H7 (cell line): ENCODE measurements at regions not wholly inside any gene's neighbourhood (a gene's known extent, or its start where the extent isn't known, plus 50 kb on each side); places are given as distances from the start of the nearest gene placed in this dataset.

ENCODE experiments used
- DNase-seq: peaks from one replicate; pipeline ENCODE4 v3.0.0; 2012
- H3K27me3 ChIP-seq: 2 replicates; pipeline ENCODE4 v1.6.0; 2011; ENCODE audit warnings: mild to moderate bottlenecking, low read length; ENCODE audit not compliant: control insufficient read depth, insufficient read depth
- H3K36me3 ChIP-seq: replicated peaks from 2 replicates; pipeline ENCODE4 v1.5.1; 2011; ENCODE audit warnings: low read length; ENCODE audit not compliant: control insufficient read depth, insufficient read depth
- H3K4me3 ChIP-seq: 2 replicates; pipeline ENCODE4 v1.5.1; 2011; ENCODE audit warnings: low read depth, mild to moderate bottlenecking, control low read depth, low read length, moderate library complexity; ENCODE audit not compliant: insufficient read depth

DNA sequence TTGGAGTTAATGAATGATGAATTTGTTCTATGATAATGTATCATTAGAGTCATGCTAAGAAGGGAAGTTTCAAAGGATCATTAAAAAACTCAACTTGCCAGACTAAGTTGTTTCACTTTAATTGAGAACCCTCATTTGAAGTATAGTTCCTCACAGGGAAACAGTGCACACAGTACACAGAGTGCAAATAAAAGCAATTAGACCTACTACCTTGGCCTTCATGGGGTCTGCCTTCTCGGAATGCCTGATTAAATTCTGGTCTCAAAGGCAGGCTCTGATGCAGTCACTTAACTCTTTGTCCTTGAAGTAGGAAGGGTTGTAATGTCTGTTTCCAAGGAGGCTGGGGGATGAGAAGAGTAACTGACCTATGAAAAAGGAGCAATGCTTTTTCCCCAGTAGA is 457.3 kb downstream of the TBC1D32 start:
- H3K27me3 ChIP-seq: no peaks in the 10 kb centered on the region
- no peak for DNase-seq
- H3K4me3 ChIP-seq: no peak overlapping the region
- H3K36me3 ChIP-seq: no peaks in the 10 kb centered on the region

DNA sequence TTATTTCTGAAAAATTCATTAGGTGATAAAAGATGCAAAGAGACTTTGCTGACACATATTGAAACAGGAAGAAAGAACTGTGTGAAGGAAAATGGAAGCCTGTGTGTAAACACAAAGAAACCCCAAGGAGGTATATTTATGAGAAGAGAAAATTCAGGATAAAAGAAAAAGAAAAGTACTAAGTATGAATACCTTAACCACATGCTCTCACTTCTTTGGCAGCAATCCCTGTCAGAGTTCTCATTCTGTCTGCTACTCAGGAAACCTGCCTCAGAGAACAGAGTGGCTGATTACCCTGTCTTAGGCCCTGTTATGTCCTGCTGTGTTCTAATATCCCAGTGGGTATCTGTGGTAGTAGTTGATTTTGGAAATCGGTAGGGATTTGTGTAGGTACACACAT is 457.9 kb downstream of the TBC1D32 start:
- Histone ChIP-seq H3K4me3 (no peak overlapping the region), H3K36me3 (no peaks in the 10 kb centered on the region), H3K27me3 (no peaks in the 10 kb centered on the region)
- DNase-seq: peak; percentile 13

DNA sequence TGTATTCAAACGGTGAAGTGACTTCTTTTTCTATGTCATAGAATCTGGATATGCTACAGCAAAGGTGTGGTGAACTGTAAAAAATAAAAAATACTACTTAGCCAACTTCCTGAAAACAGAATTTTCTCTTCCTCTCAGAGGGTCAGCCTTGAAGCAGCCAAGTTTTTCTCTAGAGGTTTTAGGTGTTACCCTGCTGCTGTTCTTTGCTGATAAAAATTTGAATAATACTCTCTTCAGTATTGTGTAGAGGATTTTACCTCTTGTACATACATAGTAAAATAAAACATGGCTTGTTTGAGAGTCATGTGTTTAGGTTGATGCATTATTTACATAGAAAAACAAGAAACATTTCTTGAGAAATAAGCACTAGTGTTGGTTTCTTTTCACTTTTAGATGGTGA is 458.4 kb downstream of the TBC1D32 start:
- no peaks in the 10 kb centered on the region for H3K36me3 ChIP-seq
- DNase-seq: no peak
- no peak overlapping the region for H3K4me3 ChIP-seq
- H3K27me3 ChIP-seq: no peaks in the 10 kb centered on the region

DNA sequence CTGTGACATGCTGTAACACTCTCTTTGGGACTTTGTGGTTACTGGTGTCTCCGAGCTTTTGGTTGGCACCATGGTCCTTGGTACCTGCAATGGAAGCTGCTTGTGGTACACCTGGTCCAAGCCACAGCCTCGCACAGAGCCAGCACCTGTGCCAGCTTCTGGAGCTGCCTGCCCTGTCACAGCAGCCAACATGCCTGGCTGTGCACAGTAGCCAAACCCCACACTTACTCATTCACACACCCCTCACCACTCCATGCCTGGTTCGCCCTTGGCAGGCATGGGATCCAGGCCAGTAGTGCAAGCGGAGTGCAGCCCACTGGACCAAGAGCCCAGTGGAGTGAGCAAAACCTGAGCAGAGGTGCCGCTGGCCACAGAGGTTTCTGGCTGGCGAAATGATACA is 459.9 kb downstream of the TBC1D32 start:
- no peak overlapping the region for H3K4me3 ChIP-seq
- H3K27me3 ChIP-seq: no peaks in the 10 kb centered on the region
- no peaks in the 10 kb centered on the region for H3K36me3 ChIP-seq
- no peak for DNase-seq

DNA sequence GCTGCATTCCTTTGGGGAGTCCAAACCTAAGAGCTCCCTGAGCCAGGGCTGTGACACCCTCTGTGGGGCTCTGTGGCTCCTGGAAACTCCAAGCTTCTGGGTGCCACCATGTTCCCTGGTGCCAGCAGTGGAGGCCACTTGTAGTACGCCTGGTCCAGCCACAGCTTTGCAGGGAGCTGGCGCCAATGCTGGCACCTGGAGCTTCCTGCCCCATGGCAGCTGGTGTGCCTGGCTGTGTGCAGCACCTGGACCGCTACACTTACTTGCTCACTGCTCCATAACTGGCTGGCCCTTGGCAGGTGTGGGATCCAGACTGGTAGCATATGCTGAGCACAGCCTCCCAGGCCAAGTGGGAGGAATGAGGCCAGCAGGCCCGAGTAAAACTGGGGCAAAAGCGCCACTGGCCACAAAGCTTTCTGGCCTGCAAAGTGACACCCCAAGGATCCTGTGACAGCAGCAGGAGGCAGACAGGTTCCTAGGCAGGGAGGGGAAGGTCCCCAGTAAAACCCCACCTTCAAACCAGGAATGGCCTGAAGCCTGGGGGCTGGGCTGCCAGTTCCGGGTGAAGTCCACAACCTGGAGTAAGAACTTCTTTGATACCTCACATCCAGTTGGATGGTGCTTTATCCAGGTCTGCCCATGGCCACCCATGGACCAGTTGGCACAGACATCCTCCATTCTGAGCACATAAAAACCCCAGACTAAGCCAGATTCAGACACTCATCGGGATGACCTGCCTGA is 461.0 kb downstream of the TBC1D32 start:
- no peak for DNase-seq
- H3K27me3 ChIP-seq: no peaks in the 10 kb centered on the region

DNA sequence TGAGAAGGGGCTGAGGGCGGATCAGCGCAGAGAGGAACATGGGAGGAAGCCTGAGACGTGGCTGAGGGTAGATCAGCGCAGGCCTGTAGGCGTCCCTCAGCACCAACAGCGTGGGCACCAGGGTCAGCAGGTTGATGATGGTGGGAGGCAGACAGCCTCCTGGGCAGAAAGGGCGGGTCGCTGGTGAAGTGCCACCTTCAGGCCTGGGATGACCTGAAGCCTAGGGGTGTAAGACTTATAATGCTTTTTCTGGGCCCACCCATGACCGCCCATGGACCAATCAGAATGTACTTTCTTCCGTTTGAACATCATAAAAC is 462.1 kb downstream of the TBC1D32 start:
- H3K4me3 ChIP-seq: no peak overlapping the region
- no peaks in the 10 kb centered on the region for H3K27me3 ChIP-seq
- no peak for DNase-seq
- H3K36me3 ChIP-seq: no peaks in the 10 kb centered on the region

More for the DNA sequence above, 461.0 kb downstream of the TBC1D32 start:
- no peaks in the 10 kb centered on the region for H3K36me3 ChIP-seq
- no peak overlapping the region for H3K4me3 ChIP-seq

DNA sequence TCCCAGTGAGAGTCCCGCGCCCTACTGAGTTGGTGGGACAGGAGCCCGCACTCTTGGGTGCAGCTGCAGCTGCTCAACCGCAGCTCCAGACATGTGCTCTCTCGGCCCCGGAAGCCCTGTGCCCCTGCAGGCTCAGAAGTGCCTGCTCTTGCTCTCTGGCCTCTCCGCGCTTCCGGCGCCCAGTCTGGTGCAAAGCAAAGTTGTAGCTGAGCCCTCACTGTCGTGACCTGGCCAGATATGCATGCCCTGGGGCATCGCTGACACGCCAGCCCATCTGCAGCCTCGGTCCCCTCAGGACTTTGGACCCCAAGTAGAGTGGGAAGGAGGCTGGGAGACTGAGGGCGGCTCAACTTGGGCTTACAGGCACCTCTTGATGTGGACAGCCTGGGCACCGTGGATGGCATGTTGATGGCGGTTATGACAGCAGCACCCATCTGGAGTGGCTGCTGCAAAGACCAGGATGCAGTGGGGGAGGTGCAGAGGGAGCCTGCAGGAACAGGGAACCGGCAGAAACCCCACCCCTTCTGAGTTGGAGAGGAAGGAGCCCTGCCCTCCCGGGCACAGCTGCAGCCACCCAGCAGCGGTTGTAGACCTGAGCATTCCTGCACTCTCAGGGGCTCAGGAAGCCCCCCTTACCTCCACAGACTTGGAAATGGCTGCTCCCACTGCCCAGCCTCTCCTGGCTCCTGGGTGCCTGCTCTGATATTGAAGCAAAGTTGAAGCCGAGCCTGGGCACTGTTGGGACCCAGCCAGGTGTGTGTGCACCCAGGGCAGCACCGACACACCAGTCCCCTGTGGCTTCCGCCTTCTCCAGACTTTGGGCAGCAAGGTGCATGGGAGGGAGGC is 462.6 kb downstream of the TBC1D32 start:
- H3K36me3 ChIP-seq: no peaks in the 10 kb centered on the region
- no peaks in the 10 kb centered on the region for H3K27me3 ChIP-seq
- no peak overlapping the region for H3K4me3 ChIP-seq
- DNase-seq: peak; percentile 20

DNA sequence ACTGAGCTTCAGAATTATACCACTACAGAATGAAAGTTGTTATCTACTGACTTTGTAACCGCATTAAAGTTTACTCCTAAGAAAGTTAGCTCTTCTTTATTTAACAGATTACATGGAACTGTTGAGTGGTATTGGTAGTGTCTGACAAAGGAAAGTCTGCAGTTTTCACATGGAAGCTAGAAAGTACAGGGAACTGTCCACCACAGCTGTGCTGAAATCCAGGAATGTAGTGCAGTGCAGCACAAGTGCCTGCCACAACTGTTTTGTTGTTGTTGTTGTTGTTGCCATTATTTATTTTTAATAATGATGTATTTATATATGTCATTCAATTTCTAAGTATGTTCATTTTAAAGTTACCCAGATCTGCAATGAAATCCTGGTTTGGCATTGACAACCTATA is 464.9 kb downstream of the TBC1D32 start:
- H3K4me3 ChIP-seq: no peak overlapping the region
- H3K36me3 ChIP-seq: no peaks in the 10 kb centered on the region
- H3K27me3 ChIP-seq: no peaks in the 10 kb centered on the region
- DNase-seq: peak; percentile 16

DNA sequence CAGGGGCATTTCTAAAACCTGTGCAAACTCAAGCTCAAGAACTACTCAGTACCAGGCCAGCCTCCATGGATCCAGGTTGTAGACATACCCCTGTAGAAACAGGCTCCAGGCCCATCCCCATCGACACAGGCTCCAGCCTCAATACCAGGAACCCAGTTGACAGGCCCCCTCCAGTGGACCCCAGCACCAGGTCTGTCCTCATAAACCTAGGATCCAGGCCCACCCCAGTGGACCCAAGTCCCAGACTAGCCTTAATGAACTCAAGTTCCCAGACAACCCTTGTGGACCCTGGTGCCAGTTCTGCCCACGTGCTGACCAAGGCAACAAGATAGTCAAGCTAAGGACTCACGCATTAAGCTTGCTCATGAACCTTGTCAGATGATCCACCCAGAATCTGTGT is 476.9 kb downstream of the TBC1D32 start:
- no peaks in the 10 kb centered on the region for H3K27me3 ChIP-seq
- H3K36me3 ChIP-seq: no peaks in the 10 kb centered on the region
- no peak overlapping the region for H3K4me3 ChIP-seq
- DNase-seq: no peak

DNA sequence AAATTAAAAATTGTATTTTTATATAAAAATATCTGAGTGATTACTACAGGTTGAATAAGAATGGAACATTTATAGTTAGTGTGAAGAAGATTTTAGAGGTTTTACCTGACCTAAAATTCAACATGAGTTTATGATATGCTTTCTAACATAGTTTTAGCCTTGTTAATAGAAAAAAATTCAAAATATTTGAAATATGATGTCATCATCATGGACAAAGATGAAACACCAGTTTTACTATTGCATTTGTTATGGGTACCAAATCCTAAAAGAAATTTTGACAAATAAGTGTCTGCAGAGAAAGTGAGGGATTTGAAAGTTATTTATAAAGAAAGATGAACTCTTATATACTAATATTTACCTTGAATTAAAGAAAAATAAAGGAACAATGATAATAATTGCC is 479.7 kb downstream of the TBC1D32 start:
- no peak for DNase-seq
- H3K4me3 ChIP-seq: no peak overlapping the region

DNA sequence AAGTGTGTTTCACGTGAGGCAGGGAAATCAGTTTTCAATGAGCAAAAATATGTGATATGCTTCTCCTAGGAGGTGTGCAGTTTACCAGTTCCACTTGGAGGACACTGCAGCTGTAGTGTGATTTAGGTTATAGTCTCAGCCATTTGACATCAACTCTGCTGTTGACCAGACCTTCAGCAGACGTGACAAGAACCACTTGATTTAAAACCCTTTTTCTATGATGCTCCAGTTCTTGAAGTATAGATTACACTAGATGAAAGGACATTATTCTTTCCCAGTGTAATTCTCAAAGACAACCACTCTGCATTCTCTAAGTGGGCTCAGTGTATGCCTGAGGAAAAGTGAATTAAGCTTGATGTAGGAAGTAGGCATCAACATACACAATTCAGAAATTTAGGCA is 480.8 kb downstream of the TBC1D32 start:
- Histone ChIP-seq H3K27me3 (no peaks in the 10 kb centered on the region), H3K4me3 (no peak overlapping the region), H3K36me3 (no peaks in the 10 kb centered on the region)
- no peak for DNase-seq

More for the DNA sequence above, 479.7 kb downstream of the TBC1D32 start:
- Histone ChIP-seq H3K36me3 (no peaks in the 10 kb centered on the region), H3K27me3 (no peaks in the 10 kb centered on the region)

DNA sequence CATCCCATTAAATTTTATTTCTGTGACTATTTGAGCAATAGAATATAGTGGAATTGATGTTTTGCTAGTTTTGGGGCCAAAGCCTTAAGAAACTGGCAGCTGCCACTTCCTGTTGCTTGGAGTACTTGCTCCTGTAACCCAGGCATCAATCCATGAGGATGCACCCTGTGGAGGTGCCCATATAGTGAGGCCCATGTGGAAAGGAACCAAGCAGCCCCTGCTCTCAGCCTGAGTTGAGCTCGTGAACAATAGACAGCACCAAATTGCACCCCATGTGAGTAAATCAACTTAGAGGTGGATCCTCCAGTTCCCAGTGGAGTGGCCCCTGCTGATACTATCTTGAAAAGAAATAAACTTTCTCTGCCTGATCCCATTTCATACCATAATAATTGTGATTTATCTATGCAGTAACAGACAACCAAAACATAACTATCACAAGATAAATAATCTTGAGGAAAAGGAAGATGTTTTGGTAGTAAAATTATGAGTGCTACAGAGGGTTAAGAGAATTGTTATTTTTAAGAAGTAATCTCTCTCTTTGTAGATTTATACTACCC is 481.9 kb downstream of the TBC1D32 start:
- no peaks in the 10 kb centered on the region for H3K36me3 ChIP-seq
- H3K27me3 ChIP-seq: no peaks in the 10 kb centered on the region
- no peak overlapping the region for H3K4me3 ChIP-seq
- no peak for DNase-seq

DNA sequence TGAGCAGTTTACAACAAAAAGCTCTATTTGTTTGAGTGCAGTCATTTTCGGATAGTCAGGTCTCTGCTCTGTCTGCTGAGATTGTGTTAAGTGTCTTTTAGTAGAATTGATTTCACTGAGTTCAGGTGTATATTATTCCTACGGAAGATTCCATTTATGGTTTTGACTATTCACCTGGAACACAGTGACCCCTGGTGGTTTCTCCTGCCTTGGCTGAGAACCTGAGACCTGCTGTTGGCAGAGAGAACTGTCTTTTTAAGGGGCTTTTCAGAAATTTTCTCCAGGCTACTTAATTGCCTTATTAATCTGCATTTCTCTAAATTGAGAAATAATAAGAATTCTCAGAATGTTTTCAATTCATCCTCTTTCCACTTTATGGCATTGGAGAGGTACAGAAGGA is 508.0 kb downstream of the TBC1D32 start:
- Histone ChIP-seq H3K36me3 (no peaks in the 10 kb centered on the region), H3K4me3 (no peak overlapping the region), H3K27me3 (no peaks in the 10 kb centered on the region)
- peak; percentile 40 for DNase-seq

DNA sequence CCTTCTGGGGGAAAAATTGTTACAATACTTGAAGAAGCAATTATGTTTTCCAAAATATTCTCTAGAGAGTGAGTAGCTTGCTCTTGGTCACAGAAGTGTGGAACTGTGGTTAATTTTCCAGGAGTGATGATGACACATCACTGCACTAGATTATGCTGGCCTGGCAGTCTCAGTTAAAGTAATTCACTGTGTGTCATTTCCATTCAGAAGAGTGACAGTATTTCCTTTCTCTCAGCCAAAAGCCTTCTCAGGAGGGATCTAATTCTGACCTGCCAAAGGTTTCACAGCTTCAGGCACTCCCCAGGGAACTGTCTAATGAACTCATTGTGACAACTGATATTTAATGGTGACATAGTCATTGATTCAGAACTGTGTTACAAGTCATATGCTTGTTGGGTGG is 517.5 kb downstream of the TBC1D32 start:
- Histone ChIP-seq H3K4me3 (no peak overlapping the region), H3K36me3 (no peaks in the 10 kb centered on the region), H3K27me3 (no peaks in the 10 kb centered on the region)
- DNase-seq: no peak

DNA sequence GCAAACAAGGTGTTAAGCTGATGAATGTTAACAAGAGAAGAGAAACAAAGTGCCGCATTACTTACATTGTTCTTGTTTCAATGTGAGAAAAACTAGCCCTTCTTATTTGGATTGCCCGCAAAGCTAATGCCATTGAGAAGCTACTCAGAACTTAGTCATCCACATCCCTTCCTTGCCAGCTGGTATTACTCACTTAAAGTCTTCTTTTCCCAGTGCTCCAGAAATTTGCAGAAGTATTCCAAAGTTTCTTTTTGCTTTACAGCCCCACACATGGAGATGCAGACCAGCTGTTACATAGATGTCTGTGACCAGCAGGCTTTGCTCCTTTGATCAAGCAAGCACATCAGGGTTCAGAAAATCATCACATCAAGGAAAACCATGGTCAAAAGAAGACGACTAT is 529.0 kb downstream of the TBC1D32 start:
- Histone ChIP-seq H3K36me3 (no peaks in the 10 kb centered on the region), H3K4me3 (no peak overlapping the region), H3K27me3 (no peaks in the 10 kb centered on the region)
- no peak for DNase-seq
